ENCODE measurements at regions not wholly inside any gene's neighbourhood (a gene's known extent, or its start where the extent isn't known, plus 50 kb on each side); places are given as distances from the start of the nearest gene placed in this dataset.

GRCh38 chr6:919500-919899 lies 226.6 kb upstream of the EXOC2 start:
- Histone ChIP-seq H3K27me3 (ENCODE audit: insufficient read depth, low read length, poor library complexity) (no peaks in the 10 kb centered on the region), H3K9me3 (ENCODE audit: insufficient read depth, low read length, severe bottlenecking) (peaks cover 15% of the 10 kb centered on the region)

GRCh38 chr6:917939-918338 lies 225.0 kb upstream of the EXOC2 start:
- Histone ChIP-seq H3K9ac (ENCODE audit: low read depth, low read length) (no peak overlapping the region), H3K27me3 (ENCODE audit: insufficient read depth, low read length, poor library complexity) (no peaks in the 10 kb centered on the region), H3K4me3 (ENCODE audit: low read depth in 1 of 2, low read length in 2 of 2) (no peak overlapping the region), H3K27ac (ENCODE audit: low read length) (no peak overlapping the region), H3K4me1 (ENCODE audit: insufficient read depth, low read length) (no peaks in the 10 kb centered on the region), H3K79me2 (ENCODE audit: insufficient read depth, low read length) (no peaks in the 10 kb centered on the region), H4K20me1 (ENCODE audit: insufficient read depth, low read length) (no peaks in the 10 kb centered on the region), H3K9me3 (ENCODE audit: insufficient read depth, low read length, severe bottlenecking) (peaks cover 15% of the 10 kb centered on the region), H3K36me3 (ENCODE audit: insufficient read depth, low read length) (no peaks in the 10 kb centered on the region), H3K4me2 (ENCODE audit: insufficient read depth, low read length) (no peak overlapping the region), H2AFZ (ENCODE audit: low read depth, low read length) (no peak overlapping the region)
- no peak for DNase-seq
- ATAC-seq (ENCODE audit: insufficient read depth, low read depth), result no peak
- no peak for TF ChIP-seq CTCF (IDR thresholded peaks at IDR 0.05; ENCODE audit: borderline replicate concordance, extremely low read depth, low read length, poor library complexity, severe bottlenecking)
- TF ChIP-seq EZH2 (IDR thresholded peaks at IDR 0.05; ENCODE audit: borderline replicate concordance, low read depth, low read length, severe bottlenecking), result no peak

More at GRCh38 chr6:919500-919899, 226.6 kb upstream of the EXOC2 start:
- no peaks in the 10 kb centered on the region for H3K36me3 ChIP-seq (ENCODE audit: insufficient read depth, low read length)
- TF ChIP-seq CTCF (IDR thresholded peaks at IDR 0.05; ENCODE audit: borderline replicate concordance, extremely low read depth, low read length, poor library complexity, severe bottlenecking) (no peak), EZH2 (IDR thresholded peaks at IDR 0.05; ENCODE audit: borderline replicate concordance, low read depth, low read length, severe bottlenecking) (no peak)
- DNase-seq, result no peak
- H3K4me2 ChIP-seq (ENCODE audit: insufficient read depth, low read length), result no peak overlapping the region
- no peaks in the 10 kb centered on the region for H4K20me1 ChIP-seq (ENCODE audit: insufficient read depth, low read length)
- no peaks in the 10 kb centered on the region for H3K79me2 ChIP-seq (ENCODE audit: insufficient read depth, low read length)
- H3K9ac ChIP-seq (ENCODE audit: low read depth, low read length), result no peak overlapping the region
- H3K27ac ChIP-seq (ENCODE audit: low read length), result no peak overlapping the region
- H3K4me3 ChIP-seq (ENCODE audit: low read depth in 1 of 2, low read length in 2 of 2), result no peak overlapping the region
- no peak for ATAC-seq (ENCODE audit: insufficient read depth, low read depth)
- no peak overlapping the region for H2AFZ ChIP-seq (ENCODE audit: low read depth, low read length)
- no peaks in the 10 kb centered on the region for H3K4me1 ChIP-seq (ENCODE audit: insufficient read depth, low read length)

- Histone ChIP-seq H3K4me2 (ENCODE audit: insufficient read depth, low read length) (no peak overlapping the region), H3K9ac (ENCODE audit: low read depth, low read length) (no peak overlapping the region), H3K27ac (ENCODE audit: low read length) (no peak overlapping the region), H3K9me3 (ENCODE audit: insufficient read depth, low read length, severe bottlenecking) (peaks cover 15% of the 10 kb centered on the region), H2AFZ (ENCODE audit: low read depth, low read length) (no peak overlapping the region), H3K4me3 (ENCODE audit: low read depth in 1 of 2, low read length in 2 of 2) (no peak overlapping the region), H4K20me1 (ENCODE audit: insufficient read depth, low read length) (no peaks in the 10 kb centered on the region), H3K4me1 (ENCODE audit: insufficient read depth, low read length) (no peaks in the 10 kb centered on the region), H3K27me3 (ENCODE audit: insufficient read depth, low read length, poor library complexity) (no peaks in the 10 kb centered on the region), H3K36me3 (ENCODE audit: insufficient read depth, low read length) (no peaks in the 10 kb centered on the region), H3K79me2 (ENCODE audit: insufficient read depth, low read length) (no peaks in the 10 kb centered on the region)
- ATAC-seq (ENCODE audit: insufficient read depth, low read depth) (no peak), DNase-seq (no peak)
- no peak for TF ChIP-seq EZH2 (IDR thresholded peaks at IDR 0.05; ENCODE audit: borderline replicate concordance, low read depth, low read length, severe bottlenecking)
- no peak for TF ChIP-seq CTCF (IDR thresholded peaks at IDR 0.05; ENCODE audit: borderline replicate concordance, extremely low read depth, low read length, poor library complexity, severe bottlenecking)
Observed at GRCh38 chr6:917296-917695, 224.4 kb upstream of the EXOC2 start.

- TF ChIP-seq CTCF (IDR thresholded peaks at IDR 0.05; ENCODE audit: borderline replicate concordance, extremely low read depth, low read length, poor library complexity, severe bottlenecking), result no peak
- Histone ChIP-seq H3K79me2 (ENCODE audit: insufficient read depth, low read length) (no peaks in the 10 kb centered on the region), H3K27me3 (ENCODE audit: insufficient read depth, low read length, poor library complexity) (no peaks in the 10 kb centered on the region), H3K36me3 (ENCODE audit: insufficient read depth, low read length) (no peaks in the 10 kb centered on the region), H3K9ac (ENCODE audit: low read depth, low read length) (no peak overlapping the region), H3K27ac (ENCODE audit: low read length) (no peak overlapping the region), H3K4me3 (ENCODE audit: low read depth in 1 of 2, low read length in 2 of 2) (no peak overlapping the region), H3K4me2 (ENCODE audit: insufficient read depth, low read length) (no peak overlapping the region), H2AFZ (ENCODE audit: low read depth, low read length) (no peak overlapping the region), H3K4me1 (ENCODE audit: insufficient read depth, low read length) (no peaks in the 10 kb centered on the region), H3K9me3 (ENCODE audit: insufficient read depth, low read length, severe bottlenecking) (peaks cover 8% of the 10 kb centered on the region), H4K20me1 (ENCODE audit: insufficient read depth, low read length) (no peaks in the 10 kb centered on the region)
- no peak for ATAC-seq (ENCODE audit: insufficient read depth, low read depth)
- DNase-seq, result no peak
Observed at GRCh38 chr6:916131-916530, 223.2 kb upstream of the EXOC2 start.

Measured in DND-41 (cell line).